Left lung (tissue), 4 donors: ENCODE measurements at regions not wholly inside any gene's neighbourhood (a gene's known extent, or its start where the extent isn't known, plus 50 kb on each side); places are given as distances from the start of the nearest gene placed in this dataset.
"Not testable (repeated sequence)": the region's sequence is repeated elsewhere in the genome, so short reads cannot be mapped to it uniquely, and the experiment has no call there.

Source experiments
- ATAC-seq: fragments of 200-7000 bp; cut with Tn5 transposase; one replicate; pipeline ENCODE4 v1.9.1; 2020; ENCODE audit warnings: moderate library complexity
- DNase-seq, 4 donors: peaks; one replicate each; pipeline ENCODE4 v3.0.0-alpha.2; 2013 to 2020
- H3K27ac ChIP-seq, 2 donors: fragments of 200-600 bp; sonication (generic) in 1 of 2; one replicate each; pipeline versions ENCODE4 v1.5.0 to v1.8.0; 2020 to 2021
- H3K27me3 ChIP-seq, 2 donors: fragments of 200-600 bp; sonication (generic) in 1 of 2; one replicate each; pipeline versions ENCODE4 v1.5.0 to v1.8.0; 2020 to 2021
- H3K36me3 ChIP-seq, 2 donors: fragments of 200-600 bp; sonication (generic) in 1 of 2; one replicate each; pipeline versions ENCODE4 v1.5.0 to v1.8.0; 2020 to 2021
- H3K4me1 ChIP-seq, 2 donors: fragments of 200-600 bp; one replicate each; pipeline ENCODE4 v1.8.0; 2021
- H3K4me3 ChIP-seq, 2 donors: fragments of 200-600 bp; sonication (generic) in 1 of 2; one replicate each; pipeline versions ENCODE4 v1.5.0 to v1.8.0; 2020 to 2021; ENCODE audit warnings: mild to moderate bottlenecking in 1 of 2
- H3K9me3 ChIP-seq, 2 donors: fragments of 200-600 bp; sonication (generic) in 1 of 2; one replicate each; pipeline versions ENCODE4 v1.5.0 to v1.8.0; 2020 to 2021
- CTCF ChIP-seq, 2 donors: fragments of 200-600 bp; sonication (generic) in 1 of 2; IDR thresholded peaks; one replicate each; pipeline versions ENCODE4 v1.5.0 to v1.8.0; 2021; ENCODE audit warnings: antibody characterized with exemption in 2 of 2
- intact Hi-C, 2 donors: fragments of 100-400 bp; cut with DNase I; formaldehyde crosslinking; loops; one replicate each; pipeline versions ENCODE4 v1.11.2 to v1.14.2; 2022
- donor health status: DM: no; HTN: yes; CAD: no.
- donor health status: DM: no; HTN: no; CAD: no.

DNA sequence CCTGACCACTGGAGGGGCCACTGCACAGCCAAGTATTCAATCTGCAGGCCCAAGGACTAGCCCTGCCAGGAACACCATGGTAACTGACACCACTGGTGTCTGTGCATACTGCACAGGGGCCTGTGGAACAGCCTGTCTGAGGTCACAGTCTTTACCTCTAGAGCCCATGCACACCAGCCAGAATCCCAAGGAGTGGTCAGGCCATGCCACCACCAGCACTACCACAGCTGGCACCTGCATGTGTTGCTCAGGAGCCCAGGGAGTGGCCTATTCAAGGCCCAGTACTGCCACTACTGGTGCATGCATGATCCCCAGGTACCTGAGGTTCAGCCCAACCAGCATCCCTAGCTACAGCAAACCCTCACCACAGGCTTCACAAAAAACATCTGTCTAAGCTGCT is 546.0 kb upstream of the RGMB start:
- Histone ChIP-seq H3K4me3 (no peak overlapping the region), H3K27me3 (no peaks in the 10 kb centered on the region), H3K36me3 (no peaks in the 10 kb centered on the region), H3K4me1 (no peaks in the 10 kb centered on the region), H3K27ac (no peak overlapping the region), H3K9me3 (peaks cover 3 to 55% of the 10 kb centered on the region in 2 donors)
- ATAC-seq (no peak), DNase-seq (no peak)
- intact Hi-C loops: no loop called here
- TF ChIP-seq CTCF (IDR thresholded peaks at IDR 0.05): no peak

DNA sequence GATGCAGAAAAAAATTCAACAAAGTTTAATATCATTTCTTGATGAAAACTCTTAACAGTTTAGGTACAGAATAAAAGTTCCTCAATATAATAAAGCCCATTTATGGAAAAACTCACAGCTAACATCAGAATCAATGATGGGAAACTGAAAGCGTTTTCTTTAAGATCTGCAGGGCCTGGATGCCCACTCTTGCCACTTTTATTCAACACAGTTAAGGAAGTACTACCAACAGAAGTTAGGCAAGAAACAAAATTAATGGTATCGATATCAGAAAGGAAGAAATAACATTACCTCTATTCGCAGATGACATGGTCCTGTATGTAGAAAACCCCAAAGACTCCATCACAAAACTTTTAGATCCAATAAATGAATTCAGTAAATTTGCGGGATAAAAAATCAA is 542.4 kb upstream of the RGMB start:
- Histone ChIP-seq H3K27me3 (no peaks in the 10 kb centered on the region), H3K9me3 (peaks cover 3 to 65% of the 10 kb centered on the region in 2 donors), H3K4me3 (no peak overlapping the region), H3K36me3 (no peaks in the 10 kb centered on the region), H3K4me1 (no peaks in the 10 kb centered on the region), H3K27ac (no peak overlapping the region)
- ATAC-seq (no peak), DNase-seq (no peak)
- no peak for TF ChIP-seq CTCF (IDR thresholded peaks at IDR 0.05)
- intact Hi-C loops: no loop called here

- H3K27me3 ChIP-seq, H3K4me1 ChIP-seq, H3K36me3 ChIP-seq, ATAC-seq, H3K4me3 ChIP-seq, H3K27ac ChIP-seq, DNase-seq, intact Hi-C loops: not testable (repeated sequence)
- peaks cover 0 to 35% of the 10 kb centered on the region in 2 donors for H3K9me3 ChIP-seq
Measured at GRCh38 chr5:98237794-98238193, 535.7 kb upstream of the RGMB start.

DNA sequence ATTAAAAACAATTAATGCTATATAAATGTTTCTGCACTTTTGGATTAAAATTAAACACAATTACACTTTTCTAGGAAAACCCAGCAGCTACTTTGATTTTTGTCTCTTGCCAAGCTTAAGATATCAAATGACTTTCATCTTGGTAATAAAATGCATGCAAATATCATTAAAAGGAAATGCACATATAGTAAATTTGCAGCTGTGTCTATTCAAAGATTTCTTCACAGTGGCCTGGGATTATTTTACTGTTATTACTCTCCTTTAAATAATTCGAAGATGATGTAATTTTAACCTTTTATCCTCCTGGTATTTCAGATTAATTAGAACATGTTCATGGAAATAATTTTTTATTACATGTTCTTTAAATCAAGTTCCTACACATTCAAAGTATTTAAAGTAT is 529.5 kb upstream of the RGMB start:
- Histone ChIP-seq H3K4me1 (no peaks in the 10 kb centered on the region), H3K9me3 (peaks cover 0 to 10% of the 10 kb centered on the region in 2 donors), H3K36me3 (no peaks in the 10 kb centered on the region), H3K27me3 (no peaks in the 10 kb centered on the region), H3K27ac (no peak overlapping the region), H3K4me3 (no peak overlapping the region)
- DNase-seq: no peak
- no peak for ATAC-seq
- intact Hi-C loops: no loop called here
- TF ChIP-seq CTCF (IDR thresholded peaks at IDR 0.05): no peak

- H3K27me3 ChIP-seq: no peaks in the 10 kb centered on the region
- no peaks in the 10 kb centered on the region for H3K4me1 ChIP-seq
- intact Hi-C loops: no loop called here
- DNase-seq (no peak), ATAC-seq (no peak)
- no peak overlapping the region for H3K4me3 ChIP-seq
- no peak overlapping the region for H3K27ac ChIP-seq
- H3K36me3 ChIP-seq: no peaks in the 10 kb centered on the region
- TF ChIP-seq CTCF (IDR thresholded peaks at IDR 0.05): no peak
- H3K9me3 ChIP-seq: no peaks in the 10 kb centered on the region
Measured at GRCh38 chr5:98248949-98249348, 524.5 kb upstream of the RGMB start.

GRCh38 chr5:98258939-98259338 is 514.5 kb upstream of the RGMB start:
- no peak for TF ChIP-seq CTCF (IDR thresholded peaks at IDR 0.05)
- peak; percentile 95 for ATAC-seq
- H3K27ac ChIP-seq: no peak overlapping the region
- H3K4me1 ChIP-seq: no peaks in the 10 kb centered on the region
- peak in 3 of 4 donors; percentile 3 to 70 (median 29) for DNase-seq
- H3K4me3 ChIP-seq: no peak overlapping the region
- no peaks in the 10 kb centered on the region for H3K36me3 ChIP-seq
- peaks cover 0 to 5% of the 10 kb centered on the region in 2 donors for H3K9me3 ChIP-seq
- no peaks in the 10 kb centered on the region for H3K27me3 ChIP-seq
- intact Hi-C loops: no loop called here
